GM23338 (cell line): ENCODE measurements at regions not wholly inside any gene's neighbourhood (a gene's known extent, or its start where the extent isn't known, plus 50 kb on each side); places are given as distances from the start of the nearest gene placed in this dataset.
A peak's percentile ranks its signal among the peaks of the same experiment; 100 is the strongest.

Experiments used
- ATAC-seq: fragments of 200-7000 bp; cut with Tn5 transposase; 3 replicates; pipeline ENCODE4 v1.9.1; 2020
- DNase-seq: peaks from one replicate; pipeline ENCODE4 v3.0.0-alpha.2; 2015; ENCODE audit warnings: low spot score
- H2AFZ ChIP-seq: fragments of 200-600 bp; sonication (generic); 2 replicates; pipeline ENCODE4 v1.8.0; 2016; ENCODE audit warnings: antibody characterized with exemption, mild to moderate bottlenecking, moderate library complexity
- H3F3A ChIP-seq: fragments of 200-600 bp; sonication (generic); replicated peaks from 2 replicates; pipeline ENCODE4 v1.8.0; 2017; ENCODE audit warnings: antibody characterized with exemption, mixed run types, low read depth
- H3K27ac ChIP-seq: fragments of 200-600 bp; sonication (generic); 2 replicates; pipeline ENCODE4 v1.6.1; 2016; ENCODE audit warnings: low read depth
- H3K27me3 ChIP-seq: fragments of 200-600 bp; sonication (generic); 2 replicates; pipeline ENCODE4 v1.8.0; 2016; ENCODE audit warnings: mild to moderate bottlenecking, mixed run types, moderate library complexity; ENCODE audit not compliant: insufficient read depth
- H3K36me3 ChIP-seq: fragments of 200-600 bp; sonication (generic); 2 replicates; pipeline ENCODE4 v1.8.0; 2016; ENCODE audit warnings: mild to moderate bottlenecking; ENCODE audit not compliant: insufficient read depth
- H3K4me1 ChIP-seq: fragments of 200-600 bp; sonication (generic); 2 replicates; pipeline ENCODE4 v1.8.0; 2016; ENCODE audit warnings: mild to moderate bottlenecking, moderate library complexity; ENCODE audit not compliant: insufficient read depth
- H3K4me2 ChIP-seq: fragments of 200-600 bp; sonication (generic); 2 replicates; pipeline ENCODE4 v1.7.1; 2017; ENCODE audit warnings: mixed run types
- H3K4me3 ChIP-seq: fragments of 200-600 bp; sonication (generic); 2 replicates; pipeline ENCODE4 v1.6.1; 2016; ENCODE audit warnings: mixed run types
- H3K79me2 ChIP-seq: fragments of 200-600 bp; sonication (generic); replicated peaks from 2 replicates; pipeline ENCODE4 v1.8.0; 2017; ENCODE audit warnings: mild to moderate bottlenecking; ENCODE audit not compliant: insufficient read depth
- H3K9me2 ChIP-seq: fragments of 200-600 bp; sonication (generic); 2 replicates; pipeline ENCODE4 v1.8.0; 2017; ENCODE audit not compliant: insufficient read depth
- H4K20me1 ChIP-seq: fragments of 200-600 bp; sonication (generic); replicated peaks from 2 replicates; pipeline ENCODE4 v1.8.0; 2017; ENCODE audit warnings: mild to moderate bottlenecking; ENCODE audit not compliant: insufficient read depth
- H3K27ac Mint-ChIP-seq: 2 replicates; pipeline ENCODE4 v1.8.0; 2020; ENCODE audit warnings: inconsistent platforms, mild to moderate bottlenecking, moderate library complexity, mixed read lengths
- H3K27me3 Mint-ChIP-seq: 3 replicates; pipeline ENCODE4 v1.8.0; 2022; ENCODE audit warnings: low read depth, mild to moderate bottlenecking, moderate library complexity, mixed read lengths, inconsistent platforms; ENCODE audit not compliant: insufficient read depth, poor library complexity
- H3K36me3 Mint-ChIP-seq: 3 replicates; pipeline ENCODE4 v1.8.0; 2021; ENCODE audit warnings: low read depth, mild to moderate bottlenecking, inconsistent platforms, moderate library complexity, mixed read lengths
- H3K4me1 Mint-ChIP-seq: 3 replicates; pipeline ENCODE4 v1.8.0; 2020; ENCODE audit warnings: mild to moderate bottlenecking, inconsistent platforms, mixed read lengths
- H3K4me3 Mint-ChIP-seq: 3 replicates; pipeline ENCODE4 v1.8.0; 2021; ENCODE audit warnings: moderate library complexity, mild to moderate bottlenecking, inconsistent platforms, mixed read lengths
- H3K9me3 Mint-ChIP-seq: 3 replicates; pipeline ENCODE4 v1.8.0; 2020; ENCODE audit warnings: moderate library complexity, mild to moderate bottlenecking, inconsistent platforms, mixed read lengths
- CREB1 ChIP-seq: fragments of 250-450 bp; sonication (Bioruptor Pico); IDR thresholded peaks from 2 replicates; pipeline ENCODE4 v1.5.0; 2020; ENCODE audit warnings: low read depth, mild to moderate bottlenecking, moderate library complexity
- CTCF ChIP-seq, 2 experiments: fragments of 200-600 bp in 1 of 2; sonication (generic) in 1 of 2; conservative IDR thresholded peaks; 2 replicates each; pipeline versions ENCODE4 v1.5.1 to v1.6.1; 2016 to 2017; ENCODE audit warnings: antibody characterized with exemption in 2 of 2, low read depth in 2 of 2, mild to moderate bottlenecking in 2 of 2, moderate library complexity in 1 of 2
- EZH2 ChIP-seq: fragments of 200-600 bp; sonication (generic); IDR thresholded peaks from one replicate; pipeline ENCODE4 v1.8.0; 2017; ENCODE audit warnings: antibody characterized with exemption, mild to moderate bottlenecking, low read depth; ENCODE audit not compliant: unreplicated experiment
- EZH2phosphoT487 ChIP-seq: fragments of 200-600 bp; sonication (generic); IDR thresholded peaks from one replicate; pipeline ENCODE4 v1.8.1; 2018; ENCODE audit warnings: antibody characterized with exemption; ENCODE audit not compliant: unreplicated experiment
- NANOG ChIP-seq: IDR thresholded peaks from 2 replicates; pipeline ENCODE4 v1.6.1; 2016; ENCODE audit warnings: antibody characterized with exemption, borderline replicate concordance
- POLR2AphosphoS5 ChIP-seq: IDR thresholded peaks from 2 replicates; pipeline ENCODE4 v1.6.1; 2016; ENCODE audit warnings: antibody characterized with exemption, low read depth
- STAT1 ChIP-seq: IDR thresholded peaks from one replicate; pipeline ENCODE4 v1.6.1; 2016; ENCODE audit warnings: antibody characterized with exemption; ENCODE audit not compliant: unreplicated experiment
- TF ChIP-seq, protein P1 (sequence below): fragments of 250-450 bp; sonication (Bioruptor Pico); IDR thresholded peaks from 2 replicates; pipeline ENCODE4 v1.5.0; 2020; ENCODE audit warnings: mild to moderate bottlenecking, moderate library complexity

- Histone ChIP-seq H3K27ac (no peak overlapping the region), H3K4me3 (no peak overlapping the region), H3K79me2 (no peaks in the 10 kb centered on the region), H3K36me3 (no peaks in the 10 kb centered on the region), H4K20me1 (no peaks in the 10 kb centered on the region), H3K27me3 (no peaks in the 10 kb centered on the region), H3K4me2 (no peak overlapping the region), H3K4me1 (no peaks in the 10 kb centered on the region; the same call in 1 of the 2 replicates), H3K9me2 (no peaks in the 10 kb centered on the region; the same call in 1 of the 2 replicates), H3F3A (no peaks in the 10 kb centered on the region), H2AFZ (peak overlapping the region; percentile 32; the same call in 1 of the 2 replicates)
- Mint-ChIP-seq H3K4me1 (peaks cover 7% of the 10 kb centered on the region; the same call in 2 of the 3 replicates), H3K9me3 (no peaks in the 10 kb centered on the region), H3K27ac (no peak overlapping the region), H3K36me3 (no peaks in the 10 kb centered on the region), H3K27me3 (no peaks in the 10 kb centered on the region), H3K4me3 (no peak overlapping the region)
- TF ChIP-seq, protein P1, sequence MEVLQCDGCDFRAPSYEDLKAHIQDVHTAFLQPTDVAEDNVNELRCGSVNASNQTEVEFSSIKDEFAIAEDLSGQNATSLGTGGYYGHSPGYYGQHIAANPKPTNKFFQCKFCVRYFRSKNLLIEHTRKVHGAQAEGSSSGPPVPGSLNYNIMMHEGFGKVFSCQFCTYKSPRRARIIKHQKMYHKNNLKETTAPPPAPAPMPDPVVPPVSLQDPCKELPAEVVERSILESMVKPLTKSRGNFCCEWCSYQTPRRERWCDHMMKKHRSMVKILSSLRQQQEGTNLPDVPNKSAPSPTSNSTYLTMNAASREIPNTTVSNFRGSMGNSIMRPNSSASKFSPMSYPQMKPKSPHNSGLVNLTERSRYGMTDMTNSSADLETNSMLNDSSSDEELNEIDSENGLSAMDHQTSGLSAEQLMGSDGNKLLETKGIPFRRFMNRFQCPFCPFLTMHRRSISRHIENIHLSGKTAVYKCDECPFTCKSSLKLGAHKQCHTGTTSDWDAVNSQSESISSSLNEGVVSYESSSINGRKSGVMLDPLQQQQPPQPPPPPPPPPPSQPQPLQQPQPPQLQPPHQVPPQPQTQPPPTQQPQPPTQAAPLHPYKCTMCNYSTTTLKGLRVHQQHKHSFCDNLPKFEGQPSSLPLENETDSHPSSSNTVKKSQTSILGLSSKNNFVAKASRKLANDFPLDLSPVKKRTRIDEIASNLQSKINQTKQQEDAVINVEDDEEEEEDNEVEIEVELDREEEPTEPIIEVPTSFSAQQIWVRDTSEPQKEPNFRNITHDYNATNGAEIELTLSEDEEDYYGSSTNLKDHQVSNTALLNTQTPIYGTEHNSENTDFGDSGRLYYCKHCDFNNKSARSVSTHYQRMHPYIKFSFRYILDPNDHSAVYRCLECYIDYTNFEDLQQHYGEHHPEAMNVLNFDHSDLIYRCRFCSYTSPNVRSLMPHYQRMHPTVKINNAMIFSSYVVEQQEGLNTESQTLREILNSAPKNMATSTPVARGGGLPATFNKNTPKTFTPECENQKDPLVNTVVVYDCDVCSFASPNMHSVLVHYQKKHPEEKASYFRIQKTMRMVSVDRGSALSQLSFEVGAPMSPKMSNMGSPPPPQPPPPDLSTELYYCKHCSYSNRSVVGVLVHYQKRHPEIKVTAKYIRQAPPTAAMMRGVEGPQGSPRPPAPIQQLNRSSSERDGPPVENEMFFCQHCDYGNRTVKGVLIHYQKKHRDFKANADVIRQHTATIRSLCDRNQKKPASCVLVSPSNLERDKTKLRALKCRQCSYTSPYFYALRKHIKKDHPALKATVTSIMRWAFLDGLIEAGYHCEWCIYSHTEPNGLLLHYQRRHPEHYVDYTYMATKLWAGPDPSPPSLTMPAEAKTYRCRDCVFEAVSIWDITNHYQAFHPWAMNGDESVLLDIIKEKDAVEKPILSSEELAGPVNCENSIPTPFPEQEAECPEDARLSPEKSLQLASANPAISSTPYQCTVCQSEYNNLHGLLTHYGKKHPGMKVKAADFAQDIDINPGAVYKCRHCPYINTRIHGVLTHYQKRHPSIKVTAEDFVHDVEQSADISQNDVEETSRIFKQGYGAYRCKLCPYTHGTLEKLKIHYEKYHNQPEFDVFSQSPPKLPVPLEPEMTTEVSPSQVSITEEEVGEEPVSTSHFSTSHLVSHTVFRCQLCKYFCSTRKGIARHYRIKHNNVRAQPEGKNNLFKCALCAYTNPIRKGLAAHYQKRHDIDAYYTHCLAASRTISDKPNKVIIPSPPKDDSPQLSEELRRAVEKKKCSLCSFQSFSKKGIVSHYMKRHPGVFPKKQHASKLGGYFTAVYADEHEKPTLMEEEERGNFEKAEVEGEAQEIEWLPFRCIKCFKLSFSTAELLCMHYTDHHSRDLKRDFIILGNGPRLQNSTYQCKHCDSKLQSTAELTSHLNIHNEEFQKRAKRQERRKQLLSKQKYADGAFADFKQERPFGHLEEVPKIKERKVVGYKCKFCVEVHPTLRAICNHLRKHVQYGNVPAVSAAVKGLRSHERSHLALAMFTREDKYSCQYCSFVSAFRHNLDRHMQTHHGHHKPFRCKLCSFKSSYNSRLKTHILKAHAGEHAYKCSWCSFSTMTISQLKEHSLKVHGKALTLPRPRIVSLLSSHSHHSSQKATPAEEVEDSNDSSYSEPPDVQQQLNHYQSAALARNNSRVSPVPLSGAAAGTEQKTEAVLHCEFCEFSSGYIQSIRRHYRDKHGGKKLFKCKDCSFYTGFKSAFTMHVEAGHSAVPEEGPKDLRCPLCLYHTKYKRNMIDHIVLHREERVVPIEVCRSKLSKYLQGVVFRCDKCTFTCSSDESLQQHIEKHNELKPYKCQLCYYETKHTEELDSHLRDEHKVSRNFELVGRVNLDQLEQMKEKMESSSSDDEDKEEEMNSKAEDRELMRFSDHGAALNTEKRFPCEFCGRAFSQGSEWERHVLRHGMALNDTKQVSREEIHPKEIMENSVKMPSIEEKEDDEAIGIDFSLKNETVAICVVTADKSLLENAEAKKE (CRISPR knock-in tag): no peak
- TF ChIP-seq EZH2: no peak
- TF ChIP-seq CTCF (conservative IDR thresholded peaks at IDR 0.05; ENCODE audit: low read depth in 2 of 2): no peak
- TF ChIP-seq STAT1: no peak
- no peak for TF ChIP-seq CREB1 (CRISPR knock-in tag)
- no peak for TF ChIP-seq NANOG
- no peak for TF ChIP-seq POLR2AphosphoS5
- TF ChIP-seq EZH2phosphoT487: no peak
- ATAC-seq: no peak
- DNase-seq: no peak
Measured at GRCh38 chr7:25775570-25775969, 376.4 kb upstream of the NFE2L3 start.
